Spinal cord (tissue), 9 donors: ENCODE measurements at regions not wholly inside any gene's neighbourhood (a gene's known extent, or its start where the extent isn't known, plus 50 kb on each side); places are given as distances from the start of the nearest gene placed in this dataset.

Experiments
- DNase-seq, 6 donors: peaks; one replicate each; pipeline versions ENCODE4 v3.0.0 to v3.0.0-alpha.2; 2013 to 2015; ENCODE audit warnings: low spot score in 6 of 6, low read depth in 4 of 6
- H3K27ac ChIP-seq: one replicate; pipeline ENCODE4 v1.5.1; 2013; ENCODE audit warnings: low read depth, low read length, control low read depth
- H3K27me3 ChIP-seq: one replicate; pipeline ENCODE4 v1.6.1; 2013; ENCODE audit warnings: low read length; ENCODE audit not compliant: control insufficient read depth, insufficient read depth
- H3K36me3 ChIP-seq: one replicate; pipeline ENCODE4 v1.6.1; 2013; ENCODE audit warnings: low read length; ENCODE audit not compliant: control insufficient read depth, insufficient read depth
- H3K4me1 ChIP-seq: one replicate; pipeline ENCODE4 v1.6.1; 2013; ENCODE audit warnings: low read length; ENCODE audit not compliant: control insufficient read depth, insufficient read depth
- H3K4me3 ChIP-seq: one replicate; pipeline ENCODE4 v1.5.1; 2013; ENCODE audit warnings: low read depth, low read length, control low read depth
- H3K9me3 ChIP-seq: one replicate; pipeline ENCODE4 v1.6.1; 2013; ENCODE audit warnings: low read length; ENCODE audit not compliant: control insufficient read depth, insufficient read depth
- WGBS: methylation state at CpG from one replicate; pipeline ENCODE4 v1.1.5; 2013; ENCODE audit warnings: missing lambda C conversion rate; ENCODE audit not compliant: insufficient coverage; 5-methylcytosine and 5-hydroxymethylcytosine counted together
- donor health status: healthy.

GRCh38 chr4:63049726-63050125 is 1359.5 kb downstream of the TECRL start:
- H3K4me3 ChIP-seq, result no peak overlapping the region
- H3K4me1 ChIP-seq, result no peaks in the 10 kb centered on the region
- H3K27ac ChIP-seq, result no peak overlapping the region
- no peak for DNase-seq
- no peaks in the 10 kb centered on the region for H3K9me3 ChIP-seq
- H3K27me3 ChIP-seq, result no peaks in the 10 kb centered on the region
- no CpG with 5 or more reads among the region's 1 CpG for WGBS
- H3K36me3 ChIP-seq, result no peaks in the 10 kb centered on the region

DNA sequence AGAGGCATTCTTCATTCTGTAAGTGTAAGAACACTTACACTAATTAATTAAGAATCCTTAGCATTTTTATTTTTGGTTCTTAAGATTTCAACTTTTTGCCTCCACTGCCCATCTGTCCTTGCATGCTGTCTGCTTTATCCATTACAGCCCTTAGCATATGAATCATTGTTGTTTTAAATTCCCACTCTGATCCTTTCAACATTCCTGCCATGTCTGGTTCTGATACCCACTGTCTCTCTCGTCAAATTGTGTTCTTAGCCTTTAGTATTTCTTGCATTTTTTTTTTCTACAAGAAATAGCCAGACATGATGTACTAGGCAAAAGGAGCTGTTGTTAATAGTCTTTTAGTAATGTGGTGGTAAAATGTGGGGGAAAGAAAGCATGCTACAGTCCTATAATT is 1360.0 kb downstream of the TECRL start:
- Histone ChIP-seq H3K4me1 (no peaks in the 10 kb centered on the region), H3K4me3 (no peak overlapping the region), H3K27me3 (no peaks in the 10 kb centered on the region), H3K27ac (no peak overlapping the region), H3K36me3 (no peaks in the 10 kb centered on the region), H3K9me3 (no peaks in the 10 kb centered on the region)
- 100% methylated on average over 1 of the region's 1 CpG for WGBS
- DNase-seq, result no peak

- no peaks in the 10 kb centered on the region for H3K9me3 ChIP-seq
- WGBS, result 79% methylated on average over 4 of the region's 8 CpGs
- H3K4me3 ChIP-seq, result no peak overlapping the region
Observed at GRCh38 chr4:63036159-63036866, 1372.9 kb downstream of the TECRL start.

GRCh38 chr4:63029380-63029779 is 1379.9 kb downstream of the TECRL start:
- Histone ChIP-seq H3K27me3 (no peaks in the 10 kb centered on the region), H3K4me1 (no peaks in the 10 kb centered on the region), H3K9me3 (no peaks in the 10 kb centered on the region), H3K27ac (no peak overlapping the region), H3K4me3 (no peak overlapping the region), H3K36me3 (no peaks in the 10 kb centered on the region)
- no peak for DNase-seq
- WGBS, result no CpG with 5 or more reads among the region's 3 CpGs

More at GRCh38 chr4:63036159-63036866, 1372.9 kb downstream of the TECRL start:
- Histone ChIP-seq H3K27ac (no peak overlapping the region), H3K27me3 (no peaks in the 10 kb centered on the region), H3K4me1 (no peaks in the 10 kb centered on the region), H3K36me3 (no peaks in the 10 kb centered on the region)
- no peak for DNase-seq

DNA sequence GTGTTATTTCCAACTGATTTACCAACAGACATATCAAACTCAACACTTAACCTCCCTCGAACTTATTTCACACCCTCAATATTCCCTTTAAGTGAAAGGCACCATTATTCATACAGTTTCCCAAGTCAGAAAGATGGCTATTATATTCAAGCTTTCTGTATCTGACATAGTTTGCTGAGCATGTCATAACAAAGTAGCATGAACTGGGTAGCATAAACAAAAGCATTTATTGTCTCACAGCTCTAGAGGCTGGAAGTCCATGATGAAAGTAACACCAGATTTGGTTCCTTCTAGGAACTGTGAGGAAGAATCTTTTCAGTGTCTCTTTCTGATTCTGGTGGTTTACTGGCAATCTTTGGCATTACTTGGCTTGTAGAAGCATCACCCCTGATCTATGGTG is 1388.6 kb downstream of the TECRL start:
- no peak for DNase-seq
- WGBS, result 100% methylated on average over 1 of the region's 1 CpG
- H3K4me3 ChIP-seq, result no peak overlapping the region
- H3K9me3 ChIP-seq, result no peaks in the 10 kb centered on the region
- no peak overlapping the region for H3K27ac ChIP-seq
- no peaks in the 10 kb centered on the region for H3K27me3 ChIP-seq
- no peaks in the 10 kb centered on the region for H3K36me3 ChIP-seq
- H3K4me1 ChIP-seq, result no peaks in the 10 kb centered on the region

GRCh38 chr4:63017300-63017699 is 1392.0 kb downstream of the TECRL start:
- Histone ChIP-seq H3K9me3 (no peaks in the 10 kb centered on the region), H3K4me1 (no peaks in the 10 kb centered on the region), H3K27ac (no peak overlapping the region), H3K4me3 (no peak overlapping the region), H3K27me3 (no peaks in the 10 kb centered on the region), H3K36me3 (no peaks in the 10 kb centered on the region)
- WGBS, result no CpG with 5 or more reads among the region's 2 CpGs
- DNase-seq, result no peak

- Histone ChIP-seq H3K4me3 (no peak overlapping the region), H3K27me3 (no peaks in the 10 kb centered on the region), H3K4me1 (no peaks in the 10 kb centered on the region), H3K9me3 (no peaks in the 10 kb centered on the region), H3K27ac (no peak overlapping the region), H3K36me3 (no peaks in the 10 kb centered on the region)
- no CpG with 5 or more reads among the region's 1 CpG for WGBS
- no peak for DNase-seq
Observed at GRCh38 chr4:62970846-62971245, 1438.4 kb downstream of the TECRL start.

- no CpG with 5 or more reads among the region's 2 CpGs for WGBS
Observed at GRCh38 chr4:62960415-62960814, 1448.8 kb downstream of the TECRL start.

DNA sequence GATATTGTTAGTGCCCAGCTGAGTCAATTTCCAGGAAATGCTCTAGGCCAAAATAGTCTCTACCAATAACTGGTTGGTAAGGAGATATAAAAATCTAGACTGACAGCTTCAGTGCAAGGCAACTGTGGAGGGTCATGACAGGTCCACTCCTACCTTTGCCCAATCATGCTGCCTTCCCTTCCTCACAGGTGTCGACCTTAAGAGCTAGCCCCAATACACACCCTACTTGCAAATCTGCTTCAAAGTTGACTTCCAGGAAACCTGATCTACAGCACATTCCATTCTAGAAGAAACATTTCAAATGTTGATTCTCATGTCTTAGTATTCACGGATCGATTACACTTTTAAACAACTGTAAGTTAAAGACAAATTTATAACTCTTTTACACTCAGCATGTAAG is 1455.5 kb downstream of the TECRL start:
- WGBS, result 69% methylated on average over 3 of the region's 3 CpGs
- H3K4me3 ChIP-seq, result no peak overlapping the region
- H3K9me3 ChIP-seq, result no peaks in the 10 kb centered on the region
- peak in 1 of 6 donors; percentile 1 for DNase-seq
- H3K27me3 ChIP-seq, result no peaks in the 10 kb centered on the region
- no peak overlapping the region for H3K27ac ChIP-seq
- no peaks in the 10 kb centered on the region for H3K4me1 ChIP-seq
- H3K36me3 ChIP-seq, result no peaks in the 10 kb centered on the region

More at GRCh38 chr4:62960415-62960814, 1448.8 kb downstream of the TECRL start:
- no peaks in the 10 kb centered on the region for H3K36me3 ChIP-seq
- no peaks in the 10 kb centered on the region for H3K4me1 ChIP-seq
- peak in 1 of 6 donors; percentile 4 for DNase-seq
- H3K27me3 ChIP-seq, result no peaks in the 10 kb centered on the region
- H3K27ac ChIP-seq, result no peak overlapping the region
- H3K4me3 ChIP-seq, result no peak overlapping the region
- H3K9me3 ChIP-seq, result no peaks in the 10 kb centered on the region

DNA sequence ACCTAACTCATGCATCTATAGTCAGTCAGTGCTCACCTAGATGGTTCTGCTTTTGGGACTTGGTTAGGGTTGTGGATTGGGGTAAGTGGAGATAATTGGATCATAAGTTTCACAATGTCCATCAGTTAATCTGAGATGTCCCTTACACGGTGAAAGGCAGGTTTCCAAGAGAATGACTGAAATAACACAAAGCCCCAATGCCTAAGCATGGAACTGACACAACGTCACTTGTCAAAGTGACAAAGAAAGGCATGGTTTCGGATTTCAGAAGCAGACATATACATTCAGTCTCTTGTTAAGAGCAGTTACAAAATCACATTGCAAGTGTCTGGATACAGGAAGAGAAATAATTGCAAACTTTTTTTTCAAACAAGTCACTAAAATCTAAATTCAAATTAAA is 1456.9 kb downstream of the TECRL start:
- Histone ChIP-seq H3K4me1 (no peaks in the 10 kb centered on the region), H3K36me3 (no peaks in the 10 kb centered on the region), H3K4me3 (no peak overlapping the region), H3K9me3 (no peaks in the 10 kb centered on the region), H3K27ac (no peak overlapping the region), H3K27me3 (no peaks in the 10 kb centered on the region)
- WGBS, result 50% methylated on average over 1 of the region's 3 CpGs
- DNase-seq, result no peak
